ENCODE measurements at regions not wholly inside any gene's neighbourhood (a gene's known extent, or its start where the extent isn't known, plus 50 kb on each side); places are given as distances from the start of the nearest gene placed in this dataset.
A peak's percentile ranks its signal among the peaks of the same experiment; 100 is the strongest.
"Not testable (repeated sequence)": the region's sequence is repeated elsewhere in the genome, so short reads cannot be mapped to it uniquely, and the experiment has no call there.

- DNase-seq: no peak
Measured at GRCh38 chr10:124159153-124159552, 65.8 kb upstream of the CHST15 start.

GRCh38 chr10:124158592-124158991 is 65.2 kb upstream of the CHST15 start:
- DNase-seq: no peak

- DNase-seq: no peak
Measured at GRCh38 chr10:124157271-124157681, 63.9 kb upstream of the CHST15 start.

- no peak for DNase-seq
Measured at GRCh38 chr10:124156524-124157260, 63.3 kb upstream of the CHST15 start.

GRCh38 chr10:124155781-124156435 is 62.5 kb upstream of the CHST15 start:
- no peak for DNase-seq

- DNase-seq: peak; percentile 25
Measured at GRCh38 chr10:124153023-124153826, 59.8 kb upstream of the CHST15 start.

- DNase-seq: no peak
Measured at GRCh38 chr10:124152139-124153022, 59.0 kb upstream of the CHST15 start.

- DNase-seq: no peak
Measured at GRCh38 chr10:124151466-124152095, 58.2 kb upstream of the CHST15 start.

GRCh38 chr10:124150807-124151417 is 57.5 kb upstream of the CHST15 start:
- no peak for DNase-seq

- DNase-seq: no peak
Measured at GRCh38 chr10:124150189-124150806, 56.9 kb upstream of the CHST15 start.

GRCh38 chr10:124149189-124150042 is 56.0 kb upstream of the CHST15 start:
- DNase-seq: no peak

- DNase-seq: not testable (repeated sequence)
Measured at GRCh38 chr10:124148509-124149188, 55.3 kb upstream of the CHST15 start.

GRCh38 chr10:124146483-124146882 is 53.1 kb upstream of the CHST15 start:
- no peak for DNase-seq

GRCh38 chr10:124145109-124145870 is 51.9 kb upstream of the CHST15 start:
- no peak for DNase-seq

GRCh38 chr10:124144536-124144935 is 51.1 kb upstream of the CHST15 start:
- DNase-seq: no peak

GRCh38 chr10:124143721-124144120 is 50.3 kb upstream of the CHST15 start:
- no peak for DNase-seq
